Astrocyte (in vitro differentiated cells and primary cell): ENCODE measurements at regions not wholly inside any gene's neighbourhood (a gene's known extent, or its start where the extent isn't known, plus 50 kb on each side); places are given as distances from the start of the nearest gene placed in this dataset.

Experiments used
- CTCF ChIP-seq: IDR thresholded peaks from 2 replicates; pipeline ENCODE4 v1.5.1; 2011; ENCODE audit warnings: low read depth, mild to moderate bottlenecking, inconsistent platforms, low read length, moderate library complexity; ENCODE audit not compliant: insufficient read depth
- EZH2 ChIP-seq: IDR thresholded peaks from 2 replicates; pipeline ENCODE4 v1.6.1; 2012; ENCODE audit warnings: mild to moderate bottlenecking, low read length, inconsistent platforms; ENCODE audit not compliant: insufficient read depth

GRCh38 chr2:150156876-150157275 is 330.6 kb downstream of the RND3 start:
- TF ChIP-seq CTCF: no peak
- TF ChIP-seq EZH2: no peak
